ENCODE measurements at regions not wholly inside any gene's neighbourhood (a gene's known extent, or its start where the extent isn't known, plus 50 kb on each side); places are given as distances from the start of the nearest gene placed in this dataset.
"Not testable (repeated sequence)": the region's sequence is repeated elsewhere in the genome, so short reads cannot be mapped to it uniquely, and the experiment has no call there.

DNA sequence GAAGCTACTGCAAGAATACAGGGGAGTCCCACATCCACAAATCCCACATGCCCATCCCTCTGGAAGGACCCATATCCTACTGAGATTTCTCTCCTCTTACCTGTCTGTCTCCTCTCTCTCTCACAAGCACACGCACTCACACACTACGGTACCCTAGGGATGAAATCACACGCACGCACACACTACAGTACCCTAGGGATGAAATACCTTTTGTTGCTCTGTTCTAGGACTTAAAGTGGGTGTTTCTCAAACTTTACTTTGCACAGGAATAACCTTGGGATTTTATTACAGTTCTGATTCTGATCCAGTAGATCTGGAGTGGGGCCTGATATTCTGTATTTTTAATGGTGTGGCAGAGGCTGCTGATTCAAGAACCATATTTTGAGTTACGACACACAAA is 622.2 kb upstream of the ZNF385D start:
- Mint-ChIP-seq H3K4me1 (ENCODE audit: unreplicated experiment) (peaks cover 7% of the 10 kb centered on the region), H3K4me3 (peak overlapping the region; percentile 86), H3K36me3 (no peaks in the 10 kb centered on the region), H3K9me3 (no peaks in the 10 kb centered on the region), H3K27me3 (peaks cover 81% of the 10 kb centered on the region), H3K27ac (no peak overlapping the region)
- TF ChIP-seq, protein P1, sequence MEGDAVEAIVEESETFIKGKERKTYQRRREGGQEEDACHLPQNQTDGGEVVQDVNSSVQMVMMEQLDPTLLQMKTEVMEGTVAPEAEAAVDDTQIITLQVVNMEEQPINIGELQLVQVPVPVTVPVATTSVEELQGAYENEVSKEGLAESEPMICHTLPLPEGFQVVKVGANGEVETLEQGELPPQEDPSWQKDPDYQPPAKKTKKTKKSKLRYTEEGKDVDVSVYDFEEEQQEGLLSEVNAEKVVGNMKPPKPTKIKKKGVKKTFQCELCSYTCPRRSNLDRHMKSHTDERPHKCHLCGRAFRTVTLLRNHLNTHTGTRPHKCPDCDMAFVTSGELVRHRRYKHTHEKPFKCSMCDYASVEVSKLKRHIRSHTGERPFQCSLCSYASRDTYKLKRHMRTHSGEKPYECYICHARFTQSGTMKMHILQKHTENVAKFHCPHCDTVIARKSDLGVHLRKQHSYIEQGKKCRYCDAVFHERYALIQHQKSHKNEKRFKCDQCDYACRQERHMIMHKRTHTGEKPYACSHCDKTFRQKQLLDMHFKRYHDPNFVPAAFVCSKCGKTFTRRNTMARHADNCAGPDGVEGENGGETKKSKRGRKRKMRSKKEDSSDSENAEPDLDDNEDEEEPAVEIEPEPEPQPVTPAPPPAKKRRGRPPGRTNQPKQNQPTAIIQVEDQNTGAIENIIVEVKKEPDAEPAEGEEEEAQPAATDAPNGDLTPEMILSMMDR (conservative IDR thresholded peaks at IDR 0.05): no peak
- no peak for DNase-seq (ENCODE audit: extremely low spot score, unreplicated experiment)

DNA sequence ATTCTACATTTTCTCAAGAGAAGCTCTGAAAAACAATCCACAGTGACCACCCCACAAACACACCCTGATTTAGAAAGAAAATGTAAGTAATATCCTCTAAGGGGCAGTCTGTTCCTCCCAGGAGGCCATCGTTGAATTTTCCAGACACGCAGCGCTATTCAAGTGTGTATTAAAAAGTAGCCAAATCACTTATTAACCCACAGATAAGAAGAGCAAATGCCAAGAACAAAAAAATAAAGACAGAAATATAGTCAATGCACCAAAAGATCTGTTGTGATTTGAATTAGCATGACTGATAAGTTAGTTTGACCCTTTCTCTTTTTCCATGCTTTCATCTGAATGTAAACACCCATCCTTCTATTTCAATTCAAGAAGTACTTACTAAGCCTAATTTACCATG is 622.8 kb upstream of the ZNF385D start:
- Mint-ChIP-seq H3K4me3 (peak overlapping the region; percentile 21), H3K36me3 (no peaks in the 10 kb centered on the region), H3K27ac (no peak overlapping the region), H3K27me3 (peaks cover 81% of the 10 kb centered on the region), H3K9me3 (no peaks in the 10 kb centered on the region), H3K4me1 (ENCODE audit: unreplicated experiment) (peaks cover 7% of the 10 kb centered on the region)
- DNase-seq (ENCODE audit: extremely low spot score, unreplicated experiment): no peak
- TF ChIP-seq, protein P1 (conservative IDR thresholded peaks at IDR 0.05): no peak

DNA sequence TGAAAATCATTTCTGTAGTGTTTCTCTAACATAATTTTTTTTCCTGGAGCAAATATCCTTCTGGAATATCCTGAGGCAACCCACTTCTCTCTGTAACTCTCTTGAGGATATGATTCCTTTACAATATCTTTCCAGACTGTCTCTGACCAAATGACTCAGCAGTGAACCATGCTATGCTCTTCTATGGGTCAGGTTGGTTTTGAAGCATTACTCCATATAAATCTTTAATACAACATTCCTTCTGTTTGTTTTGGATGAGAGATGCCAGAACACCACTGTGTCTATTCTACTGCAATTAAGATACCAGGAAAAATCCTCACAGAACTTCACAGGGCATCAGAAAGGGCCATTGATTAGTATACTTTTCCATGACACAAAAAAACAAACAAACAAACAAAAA is 626.4 kb upstream of the ZNF385D start:
- DNase-seq (ENCODE audit: extremely low spot score, unreplicated experiment): no peak
- H3K9me3 Mint-ChIP-seq: no peaks in the 10 kb centered on the region
- H3K27ac Mint-ChIP-seq: no peak overlapping the region

DNA sequence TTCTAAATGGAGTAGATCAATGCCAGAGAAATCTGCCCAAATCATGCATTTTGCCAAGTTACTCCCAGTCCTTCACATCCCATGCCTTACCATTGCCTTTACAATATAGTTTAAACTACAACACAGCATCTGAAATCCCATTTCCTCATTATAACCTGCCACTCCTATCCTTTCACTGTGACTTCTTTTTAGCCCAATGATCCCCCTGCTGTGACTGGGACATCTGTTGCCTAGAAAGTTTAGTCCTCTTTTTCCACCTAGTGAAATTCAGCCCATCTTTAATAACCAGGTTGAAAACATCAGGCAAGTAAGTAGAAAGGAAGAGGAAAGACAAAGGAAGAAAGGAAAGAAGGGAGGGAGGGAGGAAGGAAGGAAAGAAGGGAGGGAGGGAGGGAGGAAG is 627.9 kb upstream of the ZNF385D start:
- Mint-ChIP-seq H3K4me3 (no peak overlapping the region), H3K9me3 (no peaks in the 10 kb centered on the region), H3K27ac (no peak overlapping the region), H3K4me1 (ENCODE audit: unreplicated experiment) (no peaks in the 10 kb centered on the region), H3K36me3 (no peaks in the 10 kb centered on the region), H3K27me3 (peaks cover 48% of the 10 kb centered on the region)
- DNase-seq (ENCODE audit: extremely low spot score, unreplicated experiment): no peak
- TF ChIP-seq, protein P1 (conservative IDR thresholded peaks at IDR 0.05): no peak

More for the DNA sequence above, 626.4 kb upstream of the ZNF385D start:
- Mint-ChIP-seq H3K4me3 (no peak overlapping the region), H3K4me1 (ENCODE audit: unreplicated experiment) (peaks cover 7% of the 10 kb centered on the region), H3K36me3 (no peaks in the 10 kb centered on the region), H3K27me3 (peaks cover 60% of the 10 kb centered on the region)
- TF ChIP-seq, protein P1 (conservative IDR thresholded peaks at IDR 0.05): no peak

DNA sequence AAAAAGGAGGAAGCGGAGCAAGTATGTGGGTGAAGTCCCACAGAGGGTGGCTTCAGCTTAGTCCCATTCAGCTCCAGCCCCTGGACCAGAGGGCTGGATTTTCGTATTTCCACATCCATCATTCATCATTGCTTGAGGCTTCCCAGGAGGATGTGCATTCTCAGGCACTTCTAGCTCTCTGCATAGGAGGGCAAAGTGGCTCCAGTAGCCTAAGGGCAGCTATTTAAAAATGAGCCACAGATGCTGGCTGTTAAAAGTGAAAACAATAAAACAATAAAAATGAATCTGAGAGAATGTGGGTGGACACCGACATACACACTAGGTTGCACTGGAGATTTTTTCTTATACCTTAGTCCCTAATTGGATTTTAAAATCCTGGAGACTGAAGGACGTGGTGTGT is 629.2 kb upstream of the ZNF385D start:
- Mint-ChIP-seq H3K36me3 (no peaks in the 10 kb centered on the region), H3K27me3 (peaks cover 39% of the 10 kb centered on the region), H3K4me1 (ENCODE audit: unreplicated experiment) (no peaks in the 10 kb centered on the region), H3K27ac (no peak overlapping the region), H3K9me3 (no peaks in the 10 kb centered on the region), H3K4me3 (no peak overlapping the region)
- DNase-seq (ENCODE audit: extremely low spot score, unreplicated experiment): no peak
- TF ChIP-seq, protein P1 (conservative IDR thresholded peaks at IDR 0.05): no peak

DNA sequence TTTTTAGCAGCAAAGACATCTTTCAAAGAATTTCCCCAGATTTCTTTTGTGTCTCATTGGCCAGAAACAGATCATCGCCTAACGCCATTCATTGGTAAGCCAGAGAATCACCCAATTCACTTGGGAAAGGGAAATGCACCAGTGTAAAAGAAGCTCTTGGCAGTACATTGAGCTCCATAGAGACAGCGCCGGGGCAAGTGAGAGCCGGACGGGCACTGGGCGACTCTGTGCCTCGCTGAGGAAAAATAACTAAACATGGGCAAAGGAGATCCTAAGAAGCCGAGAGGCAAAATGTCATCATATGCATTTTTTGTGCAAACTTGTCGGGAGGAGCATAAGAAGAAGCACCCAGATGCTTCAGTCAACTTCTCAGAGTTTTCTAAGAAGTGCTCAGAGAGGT is 630.6 kb upstream of the ZNF385D start:
- not testable (repeated sequence) for H3K27ac Mint-ChIP-seq; H3K9me3 Mint-ChIP-seq; H3K4me1 Mint-ChIP-seq (ENCODE audit: unreplicated experiment); H3K4me3 Mint-ChIP-seq; H3K36me3 Mint-ChIP-seq; DNase-seq (ENCODE audit: extremely low spot score, unreplicated experiment)
- peaks cover 39% of the 10 kb centered on the region for H3K27me3 Mint-ChIP-seq
